ENCODE measurements at regions not wholly inside any gene's neighbourhood (a gene's known extent, or its start where the extent isn't known, plus 50 kb on each side); places are given as distances from the start of the nearest gene placed in this dataset.
A peak's percentile ranks its signal among the peaks of the same experiment; 100 is the strongest.
"Not testable (repeated sequence)": the region's sequence is repeated elsewhere in the genome, so short reads cannot be mapped to it uniquely, and the experiment has no call there.

GRCh38 chr1:219428651-219429050 lies 184.3 kb downstream of the ZC3H11B start:
- DNase-seq, result no peak

- DNase-seq, result no peak
Measured at GRCh38 chr1:219427989-219428388, 184.9 kb downstream of the ZC3H11B start.

- no peak for DNase-seq
Measured at GRCh38 chr1:219427403-219427802, 185.5 kb downstream of the ZC3H11B start.

GRCh38 chr1:219422811-219423598 lies 189.9 kb downstream of the ZC3H11B start:
- DNase-seq, result no peak

- DNase-seq, result no peak
Measured at GRCh38 chr1:219420913-219421312, 192.0 kb downstream of the ZC3H11B start.

- no peak for DNase-seq
Measured at GRCh38 chr1:219419860-219420259, 193.0 kb downstream of the ZC3H11B start.

GRCh38 chr1:219419065-219419464 lies 193.8 kb downstream of the ZC3H11B start:
- no peak for DNase-seq

GRCh38 chr1:219417610-219418009 lies 195.3 kb downstream of the ZC3H11B start:
- no peak for DNase-seq

- peak; percentile 0 for DNase-seq
Measured at GRCh38 chr1:219416598-219417238, 196.2 kb downstream of the ZC3H11B start.

GRCh38 chr1:219415915-219416314 lies 197.0 kb downstream of the ZC3H11B start:
- DNase-seq, result no peak

- no peak for DNase-seq
Measured at GRCh38 chr1:219415433-219415832, 197.5 kb downstream of the ZC3H11B start.

- no peak for DNase-seq
Measured at GRCh38 chr1:219414250-219414649, 198.7 kb downstream of the ZC3H11B start.

- DNase-seq, result no peak
Measured at GRCh38 chr1:219413536-219413935, 199.4 kb downstream of the ZC3H11B start.

- no peak for DNase-seq
Measured at GRCh38 chr1:219412772-219413171, 200.1 kb downstream of the ZC3H11B start.

- DNase-seq, result not testable (repeated sequence)
Measured at GRCh38 chr1:219410721-219411120, 202.2 kb downstream of the ZC3H11B start.

- DNase-seq, result no peak
Measured at GRCh38 chr1:219405531-219406331, 207.2 kb downstream of the ZC3H11B start.

- DNase-seq, result no peak
Measured at GRCh38 chr1:219404629-219405028, 208.3 kb downstream of the ZC3H11B start.

- no peak for DNase-seq
Measured at GRCh38 chr1:219402925-219403324, 210.0 kb downstream of the ZC3H11B start.

- DNase-seq, result no peak
Measured at GRCh38 chr1:219401724-219402625, 210.9 kb downstream of the ZC3H11B start.

- DNase-seq, result no peak
Measured at GRCh38 chr1:219399446-219399845, 213.5 kb downstream of the ZC3H11B start.

- no peak for DNase-seq
Measured at GRCh38 chr1:219398815-219399396, 214.0 kb downstream of the ZC3H11B start.

GRCh38 chr1:219397511-219397910 lies 215.4 kb downstream of the ZC3H11B start:
- DNase-seq, result no peak
